Keratinocyte (primary cell): ENCODE measurements at regions not wholly inside any gene's neighbourhood (a gene's known extent, or its start where the extent isn't known, plus 50 kb on each side); places are given as distances from the start of the nearest gene placed in this dataset.

ENCODE experiments used
- DNase-seq: peaks from one replicate; pipeline ENCODE4 v3.0.0-alpha.2; 2011; ENCODE audit warnings: low read depth, missing footprints, low spot score
- FAIRE-seq: peaks from 2 replicates; lab custom pipeline; 2011; peaks lifted over from hg19 to GRCh38; lab: Jason Lieb, UNC
- H2AFZ ChIP-seq: 2 replicates; pipeline ENCODE4 v1.6.0; 2012; ENCODE audit warnings: low read length, control low read depth, inconsistent platforms; ENCODE audit not compliant: control insufficient read depth
- H3K27ac ChIP-seq: 2 replicates; pipeline ENCODE4 v1.5.1; 2011; ENCODE audit warnings: low read length; ENCODE audit not compliant: control insufficient read depth, insufficient read depth
- H3K27me3 ChIP-seq: 3 replicates; pipeline ENCODE4 v1.6.0; 2011; ENCODE audit warnings: low read length; ENCODE audit not compliant: control insufficient read depth, insufficient read depth; ENCODE audit errors: extremely low read depth
- H3K36me3 ChIP-seq, 2 experiments: 2 replicates in 1 of 2; 3 replicates in 1 of 2; pipeline ENCODE4 v1.5.1; 2011; ENCODE audit warnings: low read length in 2 of 2, mild to moderate bottlenecking in 1 of 2; ENCODE audit not compliant: control insufficient read depth in 2 of 2, insufficient read depth in 2 of 2; ENCODE audit errors: extremely low read depth in 1 of 2
- H3K4me1 ChIP-seq: 3 replicates; pipeline ENCODE4 v1.5.1; 2011; ENCODE audit warnings: low read length; ENCODE audit not compliant: control insufficient read depth, insufficient read depth; ENCODE audit errors: extremely low read depth
- H3K4me2 ChIP-seq: 3 replicates; pipeline ENCODE4 v1.6.0; 2011; ENCODE audit warnings: low read depth, low read length; ENCODE audit not compliant: control insufficient read depth, insufficient read depth; ENCODE audit errors: extremely low read depth
- H3K4me3 ChIP-seq, 3 experiments: fragments of 200-600 bp in 1 of 3; sonication (generic) in 1 of 3; 2 replicates in 2 of 3; 3 replicates in 1 of 3; pipeline ENCODE4 v1.5.1; 2011 to 2016; ENCODE audit warnings: low read length in 3 of 3, mild to moderate bottlenecking in 3 of 3, control low read depth in 2 of 3, inconsistent platforms in 1 of 3, low read depth in 1 of 3, mixed read lengths in 1 of 3, mixed run types in 1 of 3, moderate library complexity in 1 of 3; ENCODE audit not compliant: control insufficient read depth in 2 of 3, insufficient read depth in 2 of 3; ENCODE audit errors: extremely low read depth in 1 of 3
- H3K79me2 ChIP-seq: 2 replicates; pipeline ENCODE4 v1.6.0; 2012; ENCODE audit warnings: low read length; ENCODE audit not compliant: control insufficient read depth, insufficient read depth
- H3K9ac ChIP-seq: 3 replicates; pipeline ENCODE4 v1.6.0; 2011; ENCODE audit warnings: low read length; ENCODE audit not compliant: control insufficient read depth, insufficient read depth; ENCODE audit errors: extremely low read depth
- H3K9me1 ChIP-seq: 3 replicates; pipeline ENCODE4 v1.6.0; 2011; ENCODE audit warnings: low read length; ENCODE audit not compliant: control insufficient read depth, insufficient read depth; ENCODE audit errors: extremely low read depth
- H3K9me3 ChIP-seq: 2 replicates; pipeline ENCODE4 v1.5.1; 2012; ENCODE audit warnings: low read depth, low read length; ENCODE audit not compliant: control insufficient read depth
- H4K20me1 ChIP-seq: 3 replicates; pipeline ENCODE4 v1.6.0; 2011; ENCODE audit warnings: low read length; ENCODE audit not compliant: control insufficient read depth, insufficient read depth; ENCODE audit errors: extremely low read depth
- EZH2 ChIP-seq: IDR thresholded peaks from one replicate; pipeline ENCODE4 v1.6.1; 2012; ENCODE audit warnings: inconsistent platforms, mild to moderate bottlenecking, low read length, moderate library complexity
- dilution Hi-C: fragments of 300-500 bp; cut with MboI; formaldehyde crosslinking; loops from one replicate; pipeline ENCODE4 v1.7.0; 2020; ENCODE audit warnings: low sequenced_read_pairs; ENCODE audit not compliant: extremely low pct_ligation_motif_present
- TF ChIP-seq, protein P1 (sequence below), 3 experiments: IDR thresholded peaks in 1 of 3; conservative IDR thresholded peaks in 1 of 3; optimal IDR thresholded peaks in 1 of 3; 2 replicates in 2 of 3; 3 replicates in 1 of 3; pipeline versions ENCODE3 to v1.5.1; 2011; ENCODE audit warnings: low read length in 3 of 3, mild to moderate bottlenecking in 3 of 3, moderate library complexity in 2 of 3, control low read depth in 1 of 3, inconsistent platforms in 1 of 3; ENCODE audit not compliant: insufficient read depth in 2 of 3; ENCODE audit errors: extremely low read depth in 1 of 3

DNA sequence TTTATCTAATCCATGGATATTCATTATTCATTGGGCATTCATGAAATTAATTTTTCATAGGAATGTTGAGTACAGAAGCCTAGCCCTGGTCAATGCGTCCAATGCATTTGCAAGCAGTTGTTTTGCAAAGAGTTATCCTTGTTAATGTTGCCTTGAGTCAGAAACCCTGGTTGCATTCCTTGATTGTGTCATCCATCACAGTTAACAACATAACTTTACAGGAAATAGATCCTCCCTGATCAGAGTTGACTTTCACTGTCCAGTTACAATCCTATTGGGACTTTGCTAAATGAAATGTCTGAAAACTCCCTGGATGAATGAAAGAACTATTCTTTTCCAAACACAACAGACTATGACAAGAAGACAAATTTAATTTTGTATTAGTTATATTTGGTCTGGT lies 924.3 kb upstream of the SLIT2 start:
- H4K20me1 ChIP-seq, result no peaks in the 10 kb centered on the region
- no peak for DNase-seq
- no peaks in the 10 kb centered on the region for H3K79me2 ChIP-seq
- H3K27ac ChIP-seq, result no peak overlapping the region
- H3K9me3 ChIP-seq, result no peaks in the 10 kb centered on the region
- H3K36me3 ChIP-seq, result no peaks in the 10 kb centered on the region
- no peaks in the 10 kb centered on the region for H3K4me1 ChIP-seq
- no peak overlapping the region for H3K9ac ChIP-seq
- no peaks in the 10 kb centered on the region for H3K27me3 ChIP-seq
- no peaks in the 10 kb centered on the region for H3K9me1 ChIP-seq
- H3K4me3 ChIP-seq, result no peak overlapping the region
- dilution Hi-C loops, result no loop called here
- H2AFZ ChIP-seq, result no peak overlapping the region
- no peak overlapping the region for H3K4me2 ChIP-seq
- FAIRE-seq, result no peak
- no peak for TF ChIP-seq EZH2
- TF ChIP-seq, protein P1, sequence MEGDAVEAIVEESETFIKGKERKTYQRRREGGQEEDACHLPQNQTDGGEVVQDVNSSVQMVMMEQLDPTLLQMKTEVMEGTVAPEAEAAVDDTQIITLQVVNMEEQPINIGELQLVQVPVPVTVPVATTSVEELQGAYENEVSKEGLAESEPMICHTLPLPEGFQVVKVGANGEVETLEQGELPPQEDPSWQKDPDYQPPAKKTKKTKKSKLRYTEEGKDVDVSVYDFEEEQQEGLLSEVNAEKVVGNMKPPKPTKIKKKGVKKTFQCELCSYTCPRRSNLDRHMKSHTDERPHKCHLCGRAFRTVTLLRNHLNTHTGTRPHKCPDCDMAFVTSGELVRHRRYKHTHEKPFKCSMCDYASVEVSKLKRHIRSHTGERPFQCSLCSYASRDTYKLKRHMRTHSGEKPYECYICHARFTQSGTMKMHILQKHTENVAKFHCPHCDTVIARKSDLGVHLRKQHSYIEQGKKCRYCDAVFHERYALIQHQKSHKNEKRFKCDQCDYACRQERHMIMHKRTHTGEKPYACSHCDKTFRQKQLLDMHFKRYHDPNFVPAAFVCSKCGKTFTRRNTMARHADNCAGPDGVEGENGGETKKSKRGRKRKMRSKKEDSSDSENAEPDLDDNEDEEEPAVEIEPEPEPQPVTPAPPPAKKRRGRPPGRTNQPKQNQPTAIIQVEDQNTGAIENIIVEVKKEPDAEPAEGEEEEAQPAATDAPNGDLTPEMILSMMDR (optimal IDR thresholded peaks at IDR 0.05 in 1 of 3, IDR thresholded peaks at IDR 0.05 in 1 of 3, conservative IDR thresholded peaks at IDR 0.05 in 1 of 3; ENCODE audit: extremely low read depth in 1 of 3, insufficient read depth in 2 of 3, low read length in 3 of 3), result no peak

DNA sequence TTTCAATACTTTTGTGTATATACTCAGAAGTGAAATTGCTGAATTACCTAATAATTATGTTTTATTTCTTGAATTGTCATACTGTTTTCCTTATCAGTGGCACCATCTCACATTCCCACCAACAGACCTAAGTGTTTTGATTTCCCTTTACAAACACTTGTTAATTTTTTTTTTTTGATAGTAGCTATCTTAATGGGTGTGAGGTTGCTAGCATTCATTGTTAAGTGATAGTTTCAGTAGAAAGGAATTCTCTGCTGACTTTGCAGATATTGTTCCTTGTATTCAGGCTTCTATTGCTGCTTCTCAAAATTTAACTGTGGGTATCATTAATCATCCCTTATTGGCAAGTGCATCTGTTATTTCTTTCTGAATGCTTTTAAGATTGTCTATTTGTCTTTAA lies 927.5 kb upstream of the SLIT2 start:
- H3K9me3 ChIP-seq, result no peaks in the 10 kb centered on the region
- no peak overlapping the region for H2AFZ ChIP-seq
- H3K27ac ChIP-seq, result no peak overlapping the region
- dilution Hi-C loops, result no loop called here
- no peaks in the 10 kb centered on the region for H3K79me2 ChIP-seq
- no peak overlapping the region for H3K4me3 ChIP-seq
- no peaks in the 10 kb centered on the region for H3K36me3 ChIP-seq
- H3K4me2 ChIP-seq, result no peak overlapping the region
- DNase-seq, result no peak
- FAIRE-seq, result no peak
- H3K27me3 ChIP-seq, result no peaks in the 10 kb centered on the region
- TF ChIP-seq, protein P1 (optimal IDR thresholded peaks at IDR 0.05 in 1 of 3, IDR thresholded peaks at IDR 0.05 in 1 of 3, conservative IDR thresholded peaks at IDR 0.05 in 1 of 3; ENCODE audit: extremely low read depth in 1 of 3, insufficient read depth in 2 of 3, low read length in 3 of 3), result no peak
- TF ChIP-seq EZH2, result no peak
- no peaks in the 10 kb centered on the region for H4K20me1 ChIP-seq
- no peaks in the 10 kb centered on the region for H3K4me1 ChIP-seq
- H3K9me1 ChIP-seq, result no peaks in the 10 kb centered on the region
- H3K9ac ChIP-seq, result no peak overlapping the region
